H1 (cell line): ENCODE measurements at regions not wholly inside any gene's neighbourhood (a gene's known extent, or its start where the extent isn't known, plus 50 kb on each side); places are given as distances from the start of the nearest gene placed in this dataset.

Experiments
- CTCF ChIA-PET: fragments of 300-600 bp; sonication (Branson Sonifier 250); formaldehyde crosslinking; loops from one replicate; lab custom pipeline; 2021; ENCODE audit not compliant: partially characterized antibody; lab: Charles Lee
- POLR2A ChIA-PET: fragments of 300-600 bp; sonication (Branson Sonifier 250); formaldehyde crosslinking; loops from one replicate; lab custom pipeline; 2021; ENCODE audit warnings: inconsistent platforms; ENCODE audit not compliant: partially characterized antibody; lab: Charles Lee
- DNase-seq, 2 experiments: peaks; one replicate each; pipeline versions ENCODE4 v3.0.0 to v3.0.0-alpha.2; 2010 to 2022; ENCODE audit warnings: low spot score in 2 of 2, low read depth in 1 of 2, mixed read lengths in 1 of 2
- FAIRE-seq: peaks from 2 replicates; lab custom pipeline; 2011; peaks lifted over from hg19 to GRCh38; lab: Jason Lieb, UNC
- H2AFZ ChIP-seq: 2 replicates; pipeline ENCODE4 v1.8.1; 2012; ENCODE audit warnings: low read length, inconsistent platforms
- H2AK5ac ChIP-seq: 2 replicates; pipeline ENCODE4 v1.6.1; 2013; ENCODE audit warnings: low read depth, low read length
- H2BK120ac ChIP-seq: replicated peaks from 2 replicates; pipeline ENCODE3; 2013; ENCODE audit warnings: low read depth, low read length, inconsistent platforms
- H2BK12ac ChIP-seq: 2 replicates; pipeline ENCODE4 v1.6.1; 2013; ENCODE audit warnings: low read depth, low read length
- H2BK15ac ChIP-seq: 2 replicates; pipeline ENCODE4 v1.6.1; 2013; ENCODE audit warnings: low read length
- H2BK20ac ChIP-seq: 2 replicates; pipeline ENCODE4 v1.6.1; 2013; ENCODE audit warnings: low read length
- H2BK5ac ChIP-seq: 2 replicates; pipeline ENCODE4 v1.6.1; 2013; ENCODE audit warnings: low read depth, low read length
- H3K14ac ChIP-seq: 2 replicates; pipeline ENCODE4 v1.6.1; 2013; ENCODE audit warnings: inconsistent platforms; ENCODE audit not compliant: insufficient read length
- H3K18ac ChIP-seq: 2 replicates; pipeline ENCODE4 v1.6.1; 2013; ENCODE audit warnings: low read length; ENCODE audit errors: extremely low read depth
- H3K23ac ChIP-seq: 2 replicates; pipeline ENCODE4 v1.6.1; 2013; ENCODE audit warnings: inconsistent platforms; ENCODE audit not compliant: insufficient read length
- H3K23me2 ChIP-seq: 2 replicates; pipeline ENCODE4 v1.6.1; 2013; ENCODE audit warnings: low read depth, low read length
- H3K27ac ChIP-seq: 2 replicates; pipeline ENCODE4 v1.6.1; 2011; ENCODE audit warnings: low read depth, low read length, inconsistent platforms
- H3K27me3 ChIP-seq, 4 experiments: replicated peaks in 1 of 4; 1 replicate in 1 of 4; 2 replicates in 3 of 4; pipeline versions ENCODE4 v1.6.1 to v1.8.1; 2011 to 2013; ENCODE audit warnings: low read length in 3 of 4, mild to moderate bottlenecking in 3 of 4, inconsistent platforms in 2 of 4, mixed read lengths in 2 of 4, moderate library complexity in 1 of 4; ENCODE audit not compliant: control insufficient read depth in 3 of 4, insufficient read depth in 3 of 4; ENCODE audit errors: extremely low read depth in 1 of 4
- H3K36me3 ChIP-seq, 4 experiments: 2 replicates each; pipeline versions ENCODE4 v1.6.1 to v1.8.1; 2011 to 2013; ENCODE audit warnings: mild to moderate bottlenecking in 4 of 4, low read length in 3 of 4, moderate library complexity in 2 of 4, control low read depth in 1 of 4, inconsistent platforms in 1 of 4; ENCODE audit not compliant: insufficient read depth in 4 of 4, control insufficient read depth in 2 of 4
- H3K4ac ChIP-seq: replicated peaks from 2 replicates; pipeline ENCODE3; 2013; ENCODE audit warnings: low read length, low read depth, mixed read lengths, inconsistent platforms; ENCODE audit not compliant: insufficient read length
- H3K4me1 ChIP-seq, 4 experiments: replicated peaks in 1 of 4; 1 replicate in 1 of 4; 2 replicates in 3 of 4; pipeline versions ENCODE4 v1.6.1 to v1.8.1; 2011 to 2013; ENCODE audit warnings: low read length in 3 of 4, inconsistent platforms in 2 of 4, mixed read lengths in 1 of 4; ENCODE audit not compliant: insufficient read depth in 4 of 4, control insufficient read depth in 3 of 4
- H3K4me2 ChIP-seq, 2 experiments: 2 replicates each; pipeline versions ENCODE4 v1.6.1 to v1.8.1; 2011 to 2013; ENCODE audit warnings: low read depth in 2 of 2, low read length in 2 of 2, control low read depth in 1 of 2, inconsistent platforms in 1 of 2, mild to moderate bottlenecking in 1 of 2; ENCODE audit not compliant: insufficient read depth in 1 of 2
- H3K4me3 ChIP-seq, 4 experiments: fragments of 200-600, 300-600 bp in 1 of 4; sonication (generic), shearing (Covaris generic), sonication (Bioruptor Twin) in 1 of 4; 2 replicates each; pipeline versions ENCODE4 v1.5.1 to v1.8.1; 2011 to 2016; ENCODE audit warnings: low read length in 4 of 4, low read depth in 3 of 4, control low read depth in 2 of 4, inconsistent platforms in 2 of 4, mild to moderate bottlenecking in 2 of 4, mixed read lengths in 1 of 4, moderate library complexity in 1 of 4; ENCODE audit not compliant: insufficient read depth in 2 of 4; ENCODE audit errors: extremely low read depth in 1 of 4
- H3K56ac ChIP-seq: replicated peaks from 2 replicates; pipeline ENCODE3; 2013; ENCODE audit warnings: low read depth, mild to moderate bottlenecking, mixed read lengths, low read length, inconsistent platforms; ENCODE audit not compliant: insufficient read length
- H3K79me1 ChIP-seq: 2 replicates; pipeline ENCODE4 v1.6.1; 2013; ENCODE audit warnings: low read depth, low read length, control low read depth
- H3K79me2 ChIP-seq, 2 experiments: 2 replicates each; pipeline versions ENCODE4 v1.6.1 to v1.8.1; 2012 to 2013; ENCODE audit warnings: low read length in 2 of 2, mild to moderate bottlenecking in 2 of 2, inconsistent platforms in 1 of 2; ENCODE audit not compliant: insufficient read depth in 2 of 2, control insufficient read depth in 1 of 2
- H3K9ac ChIP-seq, 4 experiments: replicated peaks in 1 of 4; 1 replicate in 1 of 4; 2 replicates in 3 of 4; pipeline versions ENCODE4 v1.6.1 to v1.8.1; 2011 to 2013; ENCODE audit warnings: low read depth in 3 of 4, low read length in 3 of 4, control low read depth in 2 of 4, mild to moderate bottlenecking in 2 of 4, moderate library complexity in 2 of 4, inconsistent platforms in 1 of 4; ENCODE audit errors: extremely low read depth in 1 of 4
- H3K9me3 ChIP-seq, 2 experiments: 2 replicates each; pipeline versions ENCODE4 v1.6.1 to v1.8.1; 2012 to 2013; ENCODE audit warnings: mild to moderate bottlenecking in 2 of 2, moderate library complexity in 2 of 2, control low read depth in 1 of 2, inconsistent platforms in 1 of 2, low read depth in 1 of 2, low read length in 1 of 2, mixed read lengths in 1 of 2; ENCODE audit not compliant: insufficient read depth in 2 of 2
- H4K20me1 ChIP-seq, 2 experiments: replicated peaks in 1 of 2; 2 replicates each; pipeline versions ENCODE3 to v1.8.1; 2011 to 2013; ENCODE audit warnings: inconsistent platforms in 2 of 2, low read length in 2 of 2, mild to moderate bottlenecking in 1 of 2; ENCODE audit not compliant: insufficient read depth in 2 of 2, control insufficient read depth in 1 of 2
- H4K5ac ChIP-seq: 2 replicates; pipeline ENCODE4 v1.6.1; 2013; ENCODE audit warnings: low read length, low read depth, mixed read lengths, inconsistent platforms; ENCODE audit not compliant: insufficient read length
- H4K8ac ChIP-seq: 2 replicates; pipeline ENCODE4 v1.8.0; 2013; ENCODE audit warnings: mild to moderate bottlenecking, moderate library complexity, low read length, inconsistent platforms; ENCODE audit not compliant: insufficient read depth; ENCODE audit errors: extremely low read depth
- H4K91ac ChIP-seq: replicated peaks from 2 replicates; pipeline ENCODE3; 2013; ENCODE audit warnings: low read length, mixed read lengths, inconsistent platforms; ENCODE audit not compliant: insufficient read length
- BACH1 ChIP-seq: IDR thresholded peaks from 2 replicates; pipeline ENCODE4 v1.6.1; 2012; ENCODE audit warnings: low read length, improper control_type of control experiment
- SRF ChIP-seq: IDR thresholded peaks from 2 replicates; pipeline ENCODE4 v1.6.1; 2011; ENCODE audit warnings: mild to moderate bottlenecking, low read depth, low read length, moderate library complexity
- WGBS, 2 experiments: shearing (Covaris generic) in 1 of 2; methylation state at CpG; one replicate each; pipeline versions ENCODE4 v1.1.6 to v1.1.7; 2013 to 2015; ENCODE audit warnings: low lambda C conversion rate in 2 of 2, mixed read lengths in 2 of 2, inconsistent platforms in 1 of 2, low coverage in 1 of 2, missing lambda C conversion rate in 1 of 2; ENCODE audit not compliant: insufficient replicate concordance in 2 of 2, insufficient coverage in 1 of 2, insufficient read length in 1 of 2; ENCODE audit errors: extremely low coverage in 1 of 2, missing lambda C conversion rate in 1 of 2; 5-methylcytosine and 5-hydroxymethylcytosine counted together

DNA sequence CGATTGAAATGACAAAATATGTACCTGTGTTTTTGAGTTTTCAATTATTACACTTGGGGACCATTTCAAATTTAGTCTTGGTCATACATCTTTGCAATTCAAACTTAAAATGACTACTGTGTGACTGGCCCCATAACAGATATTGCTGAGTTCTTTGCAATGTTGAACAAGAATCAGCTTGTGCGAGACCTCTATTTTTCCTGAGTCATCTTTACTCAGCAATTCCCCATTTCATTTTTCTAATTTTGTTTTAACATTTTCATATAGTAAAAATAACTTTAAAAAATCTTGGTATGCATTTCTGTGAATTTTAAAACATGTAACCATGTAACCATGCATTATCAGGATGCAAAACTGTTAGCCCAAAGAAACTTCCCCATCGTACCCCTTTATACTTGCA, 678.1 kb downstream of the ANKRD7 start:
- Histone ChIP-seq H3K14ac (no peak overlapping the region), H3K27me3 (no peaks in the 10 kb centered on the region), H4K8ac (no peak overlapping the region), H3K79me1 (no peaks in the 10 kb centered on the region), H4K20me1 (no peaks in the 10 kb centered on the region), H3K23ac (no peak overlapping the region), H3K4ac (no peak overlapping the region), H3K56ac (no peak overlapping the region), H3K9me3 (no peaks in the 10 kb centered on the region), H2BK5ac (no peak overlapping the region), H2AFZ (no peak overlapping the region), H4K91ac (no peak overlapping the region), H2BK15ac (no peak overlapping the region), H3K18ac (no peak overlapping the region), H3K23me2 (no peaks in the 10 kb centered on the region), H3K9ac (no peak overlapping the region), H3K79me2 (no peaks in the 10 kb centered on the region), H3K4me3 (no peak overlapping the region), H3K4me1 (no peaks in the 10 kb centered on the region), H3K27ac (no peak overlapping the region), H2AK5ac (no peak overlapping the region)
- ChIA-PET CTCF (no interaction called here), POLR2A (no interaction called here)
- FAIRE-seq (no peak), DNase-seq (no peak)
- WGBS, 2 experiments, result 96% methylated on average over 3 of the region's 3 CpGs; no CpG with 5 or more reads in 1 of the 2 experiments
- TF ChIP-seq SRF (no peak), BACH1 (peak; percentile 77)
- TF ChIP-seq, all 59 proteins: peak for 1
- Histone ChIP-seq H2BK20ac (no peak overlapping the region), H2BK12ac (no peak overlapping the region), H3K36me3 (no peaks in the 10 kb centered on the region), H4K5ac (no peak overlapping the region), H2BK120ac (no peak overlapping the region), H3K4me2 (no peak overlapping the region)
